Vagina (tissue), 2 donors: ENCODE measurements at regions not wholly inside any gene's neighbourhood (a gene's known extent, or its start where the extent isn't known, plus 50 kb on each side); places are given as distances from the start of the nearest gene placed in this dataset.

Source experiments
- DNase-seq, 2 donors: peaks; one replicate each; pipeline ENCODE4 v3.0.0-alpha.2; 2017; ENCODE audit errors: extremely low spot score in 2 of 2
- H3K27ac ChIP-seq: fragments of 200-600 bp; sonication (generic); one replicate; pipeline ENCODE4 v1.5.1; 2019
- H3K27me3 ChIP-seq: fragments of 200-600 bp; sonication (generic); one replicate; pipeline ENCODE4 v1.5.1; 2019
- H3K36me3 ChIP-seq, 2 donors: fragments of 200-600 bp; sonication (generic); one replicate each; pipeline ENCODE4 v1.5.1; 2017 to 2019
- H3K4me1 ChIP-seq: fragments of 200-600 bp; sonication (generic); one replicate; pipeline ENCODE4 v1.5.1; 2019
- H3K4me3 ChIP-seq, 2 donors: fragments of 200-600 bp; sonication (generic); 1 replicate in 1 of 2; 2 replicates in 1 of 2; pipeline ENCODE4 v1.5.1; 2016 to 2019
- H3K9me3 ChIP-seq: fragments of 200-600 bp; sonication (generic); one replicate; pipeline ENCODE4 v1.5.1; 2019
- CTCF ChIP-seq, 3 experiments: fragments of 450-650 bp in 2 of 3; fragments of 200-600 bp in 1 of 3; sonication (generic) in 1 of 3; IDR thresholded peaks; one replicate each; pipeline ENCODE4 v1.5.1; 2017 to 2019; ENCODE audit warnings: antibody characterized with exemption in 3 of 3, mild to moderate bottlenecking in 2 of 3, moderate library complexity in 2 of 3
- POLR2A ChIP-seq, 2 donors: fragments of 450-650 bp; IDR thresholded peaks; one replicate each; pipeline ENCODE4 v1.6.1; 2017; ENCODE audit warnings: antibody characterized with exemption in 2 of 2, mild to moderate bottlenecking in 2 of 2, moderate library complexity in 2 of 2
- POLR2AphosphoS5 ChIP-seq, 2 donors: sonication (generic); formaldehyde crosslinking; IDR thresholded peaks; one replicate each; pipeline ENCODE4 v1.9.0; 2017; ENCODE audit warnings: antibody characterized with exemption in 2 of 2, mild to moderate bottlenecking in 2 of 2, low read depth in 1 of 2; ENCODE audit not compliant: insufficient read depth in 1 of 2
- intact Hi-C: fragments of 100-400 bp; cut with DNase I; formaldehyde crosslinking; loops from one replicate; pipeline ENCODE4 v1.15.1; 2023

- no peak for DNase-seq
- H3K4me3 ChIP-seq: no peak overlapping the region
- H3K27me3 ChIP-seq: no peaks in the 10 kb centered on the region
- intact Hi-C loops: no loop called here
- H3K4me1 ChIP-seq: no peaks in the 10 kb centered on the region
- no peaks in the 10 kb centered on the region for H3K9me3 ChIP-seq
- no peak overlapping the region for H3K27ac ChIP-seq
- TF ChIP-seq POLR2AphosphoS5 (IDR thresholded peaks at IDR 0.05; ENCODE audit: insufficient read depth in 1 of 2, low read depth in 1 of 2) (no peak), POLR2A (IDR thresholded peaks at IDR 0.05) (no peak), CTCF (IDR thresholded peaks at IDR 0.05) (no peak)
- no peaks in the 10 kb centered on the region for H3K36me3 ChIP-seq
Observed at GRCh38 chr2:176885661-176886060, 326.9 kb upstream of the HNRNPA3 start.

- no peak for TF ChIP-seq POLR2A (IDR thresholded peaks at IDR 0.05)
- no peak for TF ChIP-seq CTCF (IDR thresholded peaks at IDR 0.05)
- Histone ChIP-seq H3K27ac (no peak overlapping the region), H3K36me3 (no peaks in the 10 kb centered on the region), H3K4me3 (no peak overlapping the region), H3K4me1 (no peaks in the 10 kb centered on the region), H3K9me3 (no peaks in the 10 kb centered on the region), H3K27me3 (no peaks in the 10 kb centered on the region)
- intact Hi-C loops: no loop called here
- DNase-seq: no peak
Observed at GRCh38 chr2:176891105-176891504, 321.5 kb upstream of the HNRNPA3 start.

DNA sequence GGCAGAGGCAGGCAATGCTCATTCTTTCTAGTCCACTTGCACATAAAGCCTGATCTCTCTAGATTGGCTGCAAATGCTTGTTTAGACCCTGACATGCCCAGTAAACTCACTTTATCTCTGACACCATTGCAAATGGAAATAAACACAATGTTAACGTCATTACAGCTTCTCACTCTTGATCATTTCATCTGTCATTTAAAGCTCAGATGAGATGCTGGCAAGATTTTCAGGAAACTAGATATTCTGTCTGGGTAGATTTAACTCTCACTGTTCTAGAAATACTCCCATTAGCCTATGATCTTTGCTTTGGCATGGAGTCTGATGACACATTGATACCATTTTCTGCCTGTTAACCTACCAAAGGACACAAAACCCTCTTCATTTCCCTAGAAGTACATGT, 320.7 kb upstream of the HNRNPA3 start:
- no peak for DNase-seq
- no peak overlapping the region for H3K27ac ChIP-seq
- H3K36me3 ChIP-seq: no peaks in the 10 kb centered on the region
- H3K4me1 ChIP-seq: no peaks in the 10 kb centered on the region
- TF ChIP-seq CTCF (IDR thresholded peaks at IDR 0.05) (no peak), POLR2AphosphoS5 (IDR thresholded peaks at IDR 0.05; ENCODE audit: insufficient read depth in 1 of 2, low read depth in 1 of 2) (no peak), POLR2A (IDR thresholded peaks at IDR 0.05) (no peak)
- intact Hi-C loops: no loop called here
- no peaks in the 10 kb centered on the region for H3K27me3 ChIP-seq
- H3K4me3 ChIP-seq: no peak overlapping the region
- no peaks in the 10 kb centered on the region for H3K9me3 ChIP-seq

DNA sequence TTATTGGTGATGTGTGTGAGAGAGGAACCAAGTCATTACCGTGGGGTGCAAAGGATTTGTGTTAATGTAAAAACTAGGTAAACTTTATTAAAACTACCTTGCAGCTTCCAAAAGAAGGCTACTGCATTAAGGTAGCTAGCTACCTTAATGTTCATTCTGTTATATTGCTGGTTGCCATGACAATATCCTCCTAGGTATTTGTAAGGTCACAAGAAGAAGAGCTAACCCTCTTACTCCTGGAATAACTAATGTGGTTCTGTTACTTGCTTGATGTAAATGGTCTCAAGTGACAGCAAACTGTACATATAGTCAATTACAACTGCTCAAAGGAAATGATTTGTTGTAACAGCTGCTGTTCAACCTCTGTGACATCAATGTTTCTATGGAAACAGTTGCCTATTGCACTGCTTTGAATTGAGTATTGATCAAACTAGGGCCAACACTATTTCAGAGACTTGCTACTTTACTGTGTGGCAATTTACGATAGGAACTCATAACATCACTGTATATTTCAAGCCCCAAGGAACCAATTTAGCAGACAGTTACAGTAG, 319.8 kb upstream of the HNRNPA3 start:
- H3K27ac ChIP-seq: no peak overlapping the region
- no peak overlapping the region for H3K4me3 ChIP-seq
- no peak for DNase-seq
- TF ChIP-seq POLR2AphosphoS5 (IDR thresholded peaks at IDR 0.05; ENCODE audit: insufficient read depth in 1 of 2, low read depth in 1 of 2) (no peak), POLR2A (IDR thresholded peaks at IDR 0.05) (no peak), CTCF (IDR thresholded peaks at IDR 0.05) (no peak)
- no peaks in the 10 kb centered on the region for H3K36me3 ChIP-seq
- H3K4me1 ChIP-seq: no peaks in the 10 kb centered on the region
- no peaks in the 10 kb centered on the region for H3K9me3 ChIP-seq
- intact Hi-C loops: no loop called here
- no peaks in the 10 kb centered on the region for H3K27me3 ChIP-seq

DNA sequence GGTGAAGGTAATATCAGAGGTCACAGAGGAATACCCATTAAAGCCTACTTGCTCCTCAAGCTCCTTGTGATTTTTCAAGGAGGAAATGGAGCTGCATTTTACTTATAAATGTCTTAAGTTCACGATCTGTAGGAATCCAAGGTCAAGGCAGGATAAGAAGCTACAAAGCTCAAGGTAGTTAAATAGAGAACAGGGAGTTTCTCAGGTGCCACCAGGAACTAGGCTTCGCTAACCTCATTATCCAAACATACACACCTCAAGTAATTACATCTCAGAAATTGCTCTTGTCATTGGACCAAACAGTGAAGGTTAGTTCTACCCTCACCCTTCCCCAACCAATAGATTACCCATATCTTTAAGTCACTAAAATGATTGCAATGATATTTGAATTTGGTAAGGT, 317.4 kb upstream of the HNRNPA3 start:
- TF ChIP-seq POLR2A (IDR thresholded peaks at IDR 0.05) (no peak), CTCF (IDR thresholded peaks at IDR 0.05) (no peak), POLR2AphosphoS5 (IDR thresholded peaks at IDR 0.05; ENCODE audit: insufficient read depth in 1 of 2, low read depth in 1 of 2) (no peak)
- no peak overlapping the region for H3K27ac ChIP-seq
- no peak overlapping the region for H3K4me3 ChIP-seq
- no peaks in the 10 kb centered on the region for H3K36me3 ChIP-seq
- H3K4me1 ChIP-seq: no peaks in the 10 kb centered on the region
- no peaks in the 10 kb centered on the region for H3K9me3 ChIP-seq
- DNase-seq: no peak
- no peaks in the 10 kb centered on the region for H3K27me3 ChIP-seq
- intact Hi-C loops: no loop called here
